Skeletal muscle satellite cell (primary cell): ENCODE measurements at regions not wholly inside any gene's neighbourhood (a gene's known extent, or its start where the extent isn't known, plus 50 kb on each side); places are given as distances from the start of the nearest gene placed in this dataset.
"Not testable (repeated sequence)": the region's sequence is repeated elsewhere in the genome, so short reads cannot be mapped to it uniquely, and the experiment has no call there.

Experiments
- H3K27me3 ChIP-seq: 2 replicates; pipeline ENCODE4 v1.7.0; 2013; ENCODE audit warnings: low read length; ENCODE audit not compliant: control insufficient read depth, insufficient read depth
- H3K36me3 ChIP-seq: 2 replicates; pipeline ENCODE4 v1.7.0; 2013; ENCODE audit warnings: mild to moderate bottlenecking, control low read depth, low read length; ENCODE audit not compliant: insufficient read depth
- H3K4me1 ChIP-seq: 2 replicates; pipeline ENCODE4 v1.7.0; 2013; ENCODE audit warnings: low read length; ENCODE audit not compliant: control insufficient read depth, insufficient read depth
- H3K4me2 ChIP-seq: 2 replicates; pipeline ENCODE4 v1.7.0; 2013; ENCODE audit warnings: mild to moderate bottlenecking, low read length
- H3K4me3 ChIP-seq: 2 replicates; pipeline ENCODE4 v1.7.0; 2013; ENCODE audit warnings: low read length
- H3K9ac ChIP-seq: 2 replicates; pipeline ENCODE4 v1.7.0; 2013; ENCODE audit warnings: mild to moderate bottlenecking, low read depth, low read length, moderate library complexity
- H3K9me3 ChIP-seq: replicated peaks from 2 replicates; pipeline ENCODE4 v1.7.0; 2013; ENCODE audit warnings: mild to moderate bottlenecking, control low read depth, low read length

DNA sequence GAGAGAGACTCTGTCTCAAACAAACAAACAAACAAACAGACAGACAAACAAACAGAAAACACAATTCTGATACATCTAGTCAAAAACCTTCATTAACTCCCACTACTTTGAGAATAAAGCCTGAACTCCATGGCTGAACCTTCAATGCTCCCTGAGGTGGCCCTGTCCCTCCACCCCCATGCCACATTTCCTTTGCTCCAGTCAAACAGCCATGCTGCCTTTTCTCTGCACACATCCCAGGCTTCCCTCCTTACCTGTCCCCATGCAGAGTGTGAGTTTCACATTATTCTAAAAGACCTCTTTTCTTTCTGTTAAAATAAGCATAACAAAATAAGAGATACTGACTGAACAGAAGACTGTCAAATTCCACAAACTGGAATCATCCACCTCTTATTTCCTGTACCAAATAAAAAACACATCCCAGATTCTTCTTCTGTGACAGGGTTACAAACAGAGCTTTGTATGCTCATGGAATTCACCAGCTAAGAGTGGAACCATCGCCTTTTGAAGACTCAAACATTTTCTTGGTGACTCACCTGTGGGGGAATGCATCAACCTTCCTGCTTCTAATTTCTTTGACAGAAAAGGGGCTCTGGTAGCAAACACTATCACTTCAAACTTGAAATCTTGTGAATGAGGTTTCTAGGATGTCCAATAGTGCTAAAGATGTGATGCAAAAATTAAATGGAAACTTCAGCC lies 71.0 kb upstream of the SLC22A16 start:
- Histone ChIP-seq H3K36me3 (no peaks in the 10 kb centered on the region), H3K9me3 (peaks cover 11% of the 10 kb centered on the region), H3K27me3 (no peaks in the 10 kb centered on the region), H3K4me2 (peak overlapping the region; percentile 52), H3K4me3 (peak overlapping the region; percentile 17), H3K9ac (peak overlapping the region; percentile 59), H3K4me1 (peaks cover 23% of the 10 kb centered on the region)

DNA sequence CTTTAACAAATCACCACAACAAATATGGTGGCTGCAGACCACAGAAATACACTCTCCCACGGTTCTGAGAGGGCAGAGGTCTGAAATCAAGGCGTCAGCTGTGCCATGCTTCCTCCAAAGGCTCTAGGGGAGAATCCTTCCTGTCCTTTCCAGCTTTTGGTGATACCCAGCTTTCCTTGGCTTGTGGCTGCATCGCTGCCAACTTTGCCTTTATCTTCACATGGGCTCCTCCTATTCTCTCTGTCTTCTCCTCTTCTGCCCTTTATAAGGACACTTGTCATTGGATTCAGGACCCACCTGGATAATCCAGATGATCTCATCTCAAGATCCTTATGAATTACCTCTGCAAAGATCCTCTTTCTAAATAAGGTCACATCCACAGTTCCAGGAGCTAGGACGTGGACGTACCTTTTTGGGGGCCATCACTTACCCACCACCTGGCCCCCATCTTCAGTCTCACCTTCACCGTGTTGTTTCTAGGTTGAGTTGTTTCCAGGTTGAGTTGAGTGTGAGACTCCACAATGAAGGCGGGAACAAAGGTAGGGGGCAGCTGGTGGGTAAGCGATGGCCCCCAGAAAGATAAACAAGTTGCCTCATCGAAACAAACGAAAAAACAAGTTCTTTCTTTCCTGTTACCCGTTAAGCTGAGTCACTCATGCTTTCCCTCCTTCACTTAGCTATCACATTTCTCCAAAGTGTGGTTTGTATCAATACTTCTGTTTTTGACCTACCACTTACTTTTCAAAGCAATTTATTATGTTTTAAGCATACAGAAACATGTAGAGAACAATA lies 68.9 kb upstream of the SLC22A16 start:
- Histone ChIP-seq H3K9me3 (peaks cover 4% of the 10 kb centered on the region), H3K4me1 (peaks cover 31% of the 10 kb centered on the region), H3K4me2 (no peak overlapping the region), H3K27me3 (no peaks in the 10 kb centered on the region), H3K36me3 (no peaks in the 10 kb centered on the region), H3K4me3 (no peak overlapping the region), H3K9ac (no peak overlapping the region)

DNA sequence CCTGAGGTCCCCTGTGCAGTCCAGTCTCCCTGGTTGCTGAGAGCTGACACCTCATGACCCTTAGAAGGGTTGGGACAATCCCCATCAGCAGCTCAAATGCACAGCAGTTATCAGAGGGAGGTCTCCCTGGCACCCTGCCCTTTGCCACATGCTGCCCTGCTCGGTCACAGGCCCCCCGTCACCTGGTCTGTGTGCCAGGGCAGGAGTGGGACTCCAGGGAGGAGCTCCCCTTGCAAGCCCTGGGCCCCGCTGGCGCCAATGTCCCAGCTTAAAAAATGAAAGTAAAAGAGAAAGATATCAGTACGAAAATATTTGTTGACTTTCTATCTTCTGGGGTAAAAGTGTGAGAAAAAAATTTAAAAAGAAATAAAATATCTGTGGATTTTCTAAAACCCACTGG lies 68.1 kb upstream of the SLC22A16 start:
- Histone ChIP-seq H3K9me3 (peaks cover 4% of the 10 kb centered on the region), H3K4me2 (no peak overlapping the region), H3K4me1 (peaks cover 31% of the 10 kb centered on the region), H3K4me3 (no peak overlapping the region), H3K36me3 (no peaks in the 10 kb centered on the region), H3K27me3 (no peaks in the 10 kb centered on the region), H3K9ac (no peak overlapping the region)

DNA sequence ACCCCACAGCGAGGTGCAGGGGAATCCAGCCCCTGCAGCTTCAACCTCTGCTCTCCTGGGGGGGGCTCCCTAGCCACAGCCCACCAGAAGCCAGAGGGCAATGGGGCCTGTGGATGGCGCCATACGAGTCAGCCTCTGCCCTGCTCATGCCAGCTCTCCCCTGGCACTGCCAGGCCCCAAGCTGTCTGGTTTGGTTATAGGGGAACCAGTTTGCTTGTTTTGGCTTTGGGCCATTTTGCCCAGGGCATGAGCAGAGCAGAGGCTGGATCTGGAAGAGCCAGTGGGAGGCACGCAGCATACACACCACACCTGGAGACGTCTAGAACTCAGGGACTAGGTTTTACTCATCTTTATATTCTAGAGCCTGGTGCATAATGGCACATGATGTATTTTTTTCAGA lies 66.7 kb upstream of the SLC22A16 start:
- Histone ChIP-seq H3K9me3 (peaks cover 7% of the 10 kb centered on the region), H3K27me3 (no peaks in the 10 kb centered on the region), H3K4me3 (no peak overlapping the region), H3K36me3 (no peaks in the 10 kb centered on the region), H3K4me2 (no peak overlapping the region), H3K9ac (no peak overlapping the region), H3K4me1 (peaks cover 28% of the 10 kb centered on the region)

DNA sequence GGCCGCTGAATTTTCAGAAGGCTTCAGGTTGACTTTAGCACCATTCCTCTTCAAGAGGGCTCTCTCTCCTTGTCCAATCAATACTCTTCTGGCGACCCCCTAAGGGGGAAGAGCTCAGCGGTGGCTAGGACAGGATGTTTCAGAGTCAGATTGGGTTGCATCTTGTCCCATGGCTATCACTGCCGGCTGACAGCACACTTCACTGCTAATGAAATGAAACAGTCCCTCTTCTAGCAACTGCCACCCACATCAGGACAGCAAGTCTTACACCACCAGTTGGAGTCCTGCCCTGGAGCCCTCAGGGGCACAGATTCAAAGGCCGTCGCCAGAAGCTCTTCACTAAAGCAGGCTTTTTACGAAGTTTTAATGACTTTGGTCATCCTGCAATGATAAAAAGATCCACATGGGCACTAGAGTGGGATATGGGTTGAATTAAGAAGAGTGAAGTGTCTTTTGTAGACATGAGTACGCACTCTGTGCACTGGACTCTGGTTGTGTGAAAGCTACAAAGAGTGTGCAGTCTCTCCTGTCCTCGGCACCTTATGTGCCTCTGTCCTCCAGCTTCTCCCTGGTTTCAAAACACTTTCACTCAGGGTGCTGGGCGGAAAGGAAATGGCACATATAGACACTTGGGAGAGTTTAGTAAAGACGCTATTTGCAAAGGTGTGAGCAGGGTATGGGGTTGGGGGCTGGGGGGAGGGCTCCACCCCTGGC lies 66.1 kb upstream of the SLC22A16 start:
- H3K4me3 ChIP-seq = no peak overlapping the region
- H3K27me3 ChIP-seq = no peaks in the 10 kb centered on the region
- H3K4me1 ChIP-seq = peaks cover 26% of the 10 kb centered on the region
- H3K4me2 ChIP-seq = no peak overlapping the region
- H3K36me3 ChIP-seq = no peaks in the 10 kb centered on the region
- peaks cover 7% of the 10 kb centered on the region for H3K9me3 ChIP-seq
- H3K9ac ChIP-seq = no peak overlapping the region

DNA sequence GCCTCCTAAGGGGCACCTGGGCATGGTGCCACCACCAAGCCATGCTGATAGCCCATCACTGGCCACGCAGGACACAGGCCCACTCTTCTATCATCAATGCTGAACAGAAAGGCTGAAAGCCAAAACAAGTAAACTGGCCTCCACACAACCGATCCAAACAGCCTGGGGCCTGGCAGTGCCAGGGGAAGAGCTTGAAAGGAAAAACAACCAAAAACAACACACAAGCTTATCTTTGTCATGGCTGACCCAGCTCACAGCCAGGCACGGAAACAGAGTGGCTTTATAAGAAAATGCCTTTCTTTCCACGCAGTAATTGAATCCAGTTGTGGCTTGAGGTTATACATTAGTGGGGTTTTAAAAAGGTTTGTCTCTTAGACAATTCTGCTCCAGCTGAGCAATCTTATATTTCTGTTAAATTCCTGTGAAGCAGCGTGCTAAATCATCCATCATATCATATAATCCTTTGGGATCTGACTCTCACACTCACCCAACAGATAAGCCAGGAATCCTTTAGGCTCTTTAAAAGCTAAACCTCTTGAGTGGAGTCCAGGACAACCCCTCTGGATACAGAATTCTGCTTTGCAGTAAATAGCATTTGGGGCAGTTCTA lies 65.4 kb upstream of the SLC22A16 start:
- H3K4me3 ChIP-seq = no peak overlapping the region
- H3K9me3 ChIP-seq = peaks cover 7% of the 10 kb centered on the region
- no peaks in the 10 kb centered on the region for H3K27me3 ChIP-seq
- peaks cover 24% of the 10 kb centered on the region for H3K4me1 ChIP-seq
- no peaks in the 10 kb centered on the region for H3K36me3 ChIP-seq
- H3K9ac ChIP-seq = no peak overlapping the region
- no peak overlapping the region for H3K4me2 ChIP-seq

DNA sequence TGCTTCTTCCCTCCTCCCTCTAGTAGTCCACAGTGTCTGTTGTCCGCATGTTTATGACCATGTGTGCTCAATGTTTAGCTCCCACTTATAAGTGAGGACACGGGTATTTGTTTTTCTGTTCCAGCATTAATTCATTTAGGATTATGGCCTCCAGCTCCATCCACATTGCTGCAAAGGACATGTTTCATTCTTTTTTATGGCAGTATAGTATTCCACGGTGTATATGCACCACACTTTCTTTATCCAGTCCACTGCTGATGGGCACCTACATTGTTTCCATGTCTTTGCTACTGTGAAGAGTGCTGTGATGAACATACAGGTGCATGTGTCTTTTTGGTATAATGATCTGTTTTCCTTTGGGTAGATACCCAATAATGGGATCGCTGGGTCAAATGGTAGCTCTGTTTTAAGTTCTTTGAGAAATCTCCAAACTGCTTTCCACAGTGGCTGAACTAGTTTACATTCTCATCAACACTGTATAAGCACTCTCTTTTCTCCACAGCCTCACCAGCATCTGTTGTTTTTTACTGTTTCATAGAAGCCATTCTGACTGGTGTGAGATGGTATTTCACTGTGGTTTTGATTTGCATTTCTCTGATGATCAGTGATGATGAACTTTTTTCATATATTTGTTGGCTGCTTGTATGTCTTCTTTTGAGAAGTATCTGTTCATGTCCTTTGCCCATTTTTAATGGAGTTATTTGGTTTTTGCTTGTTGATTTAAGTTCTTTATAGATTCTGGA lies 63.0 kb upstream of the SLC22A16 start:
- not testable (repeated sequence) for H3K9ac ChIP-seq, H3K9me3 ChIP-seq, H3K4me2 ChIP-seq, H3K4me3 ChIP-seq, H3K27me3 ChIP-seq, H3K36me3 ChIP-seq
- H3K4me1 ChIP-seq = peaks cover 40% of the 10 kb centered on the region

DNA sequence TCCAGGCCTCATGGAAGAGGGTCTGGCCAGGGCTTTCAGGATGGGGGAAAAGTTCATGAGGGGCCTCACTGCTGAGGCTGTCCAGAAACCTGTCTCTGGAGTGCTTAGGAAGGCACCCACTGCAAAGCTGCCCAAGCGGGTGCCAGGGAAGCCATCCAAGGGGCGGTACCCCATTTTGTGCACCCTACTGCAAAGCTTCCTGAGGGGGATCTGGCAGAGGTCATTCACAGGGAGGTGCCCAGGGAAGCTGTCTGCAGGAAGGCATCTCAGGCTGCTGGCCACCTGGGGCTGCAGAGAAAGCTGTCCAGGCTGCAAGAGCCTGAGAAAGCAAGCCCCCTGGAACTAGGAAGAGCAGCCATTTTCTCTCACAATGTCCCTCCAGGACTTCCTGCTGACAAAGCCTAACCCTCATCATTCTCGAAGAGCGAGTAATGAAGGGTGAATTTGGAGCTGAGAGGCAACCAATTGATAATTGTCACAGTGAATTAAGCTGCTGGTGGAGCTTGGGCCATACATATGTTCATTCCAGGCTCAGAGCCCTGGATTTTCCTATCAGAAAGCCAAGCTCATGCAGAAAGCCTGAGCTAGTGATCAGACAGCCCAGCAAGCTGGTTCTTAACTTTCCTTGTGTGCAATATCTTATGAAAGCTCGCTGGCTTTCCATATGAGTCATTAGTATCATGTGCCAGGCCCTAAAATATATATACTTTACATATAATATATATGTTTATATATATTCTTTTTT lies 62.2 kb upstream of the SLC22A16 start:
- no peaks in the 10 kb centered on the region for H3K36me3 ChIP-seq
- H3K4me2 ChIP-seq = no peak overlapping the region
- peaks cover 3% of the 10 kb centered on the region for H3K9me3 ChIP-seq
- H3K4me3 ChIP-seq = no peak overlapping the region
- H3K4me1 ChIP-seq = peaks cover 49% of the 10 kb centered on the region
- H3K27me3 ChIP-seq = no peaks in the 10 kb centered on the region
- no peak overlapping the region for H3K9ac ChIP-seq

DNA sequence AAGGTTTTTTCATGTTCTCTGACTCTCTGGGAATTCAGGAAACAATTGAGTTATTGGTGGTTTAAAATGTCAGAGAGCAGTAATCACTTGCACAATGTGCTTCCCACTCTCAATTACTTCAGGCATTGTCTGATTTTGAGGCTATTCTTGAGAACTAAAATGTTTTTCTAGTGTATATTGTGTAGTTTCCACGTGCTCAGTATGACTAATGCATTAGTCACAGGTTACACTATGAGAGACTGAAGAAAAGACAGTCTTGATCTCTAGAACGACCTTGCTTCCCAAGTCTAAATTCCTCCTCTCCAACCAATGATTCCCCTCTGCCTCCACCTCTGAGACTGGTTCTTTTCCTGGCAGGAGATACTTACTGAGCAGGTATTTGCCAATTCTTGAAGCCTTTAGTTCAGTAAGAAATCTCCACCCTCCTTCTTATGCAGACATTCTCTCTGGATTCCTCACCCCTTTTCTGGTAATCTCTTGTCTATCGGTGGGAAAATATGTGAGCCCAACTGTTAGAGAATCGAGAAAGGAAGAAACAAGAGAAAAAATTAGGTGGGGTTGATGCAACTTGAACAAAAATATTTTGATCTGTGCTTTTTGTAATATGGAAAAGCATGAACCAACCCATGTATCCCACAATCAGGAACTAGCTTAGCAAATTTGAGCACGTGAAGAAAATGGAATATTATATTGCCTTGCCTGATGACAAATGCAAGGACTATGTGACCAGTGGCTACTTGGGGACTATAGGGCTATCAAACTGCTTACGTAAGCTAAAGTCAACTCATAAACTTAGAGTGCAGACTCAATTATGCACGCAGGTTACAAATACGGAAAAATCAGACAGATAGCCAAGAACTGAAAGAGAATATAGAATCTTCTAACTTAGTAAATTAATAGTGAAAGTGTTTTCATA lies 61.1 kb upstream of the SLC22A16 start:
- Histone ChIP-seq H3K27me3 (no peaks in the 10 kb centered on the region), H3K36me3 (no peaks in the 10 kb centered on the region), H3K4me3 (no peak overlapping the region), H3K4me2 (peak overlapping the region; percentile 40), H3K4me1 (peaks cover 43% of the 10 kb centered on the region), H3K9me3 (peaks cover 3% of the 10 kb centered on the region), H3K9ac (peak overlapping the region; percentile 64)
